Kidney epithelial cell (primary cell): ENCODE measurements at regions not wholly inside any gene's neighbourhood (a gene's known extent, or its start where the extent isn't known, plus 50 kb on each side); places are given as distances from the start of the nearest gene placed in this dataset.
"Not testable (repeated sequence)": the region's sequence is repeated elsewhere in the genome, so short reads cannot be mapped to it uniquely, and the experiment has no call there.

Experiments
- DNase-seq: peaks from one replicate; pipeline ENCODE4 v3.0.0-alpha.2; 2010; ENCODE audit warnings: low read depth
- H3K27me3 ChIP-seq: 2 replicates; pipeline ENCODE4 v1.6.0; 2011; ENCODE audit warnings: low read length; ENCODE audit not compliant: control insufficient read depth, insufficient read depth
- H3K36me3 ChIP-seq: 2 replicates; pipeline ENCODE4 v1.5.1; 2011; ENCODE audit warnings: low read length; ENCODE audit not compliant: control insufficient read depth, insufficient read depth
- H3K4me3 ChIP-seq: 2 replicates; pipeline ENCODE4 v1.5.1; 2011; ENCODE audit warnings: low read depth, mild to moderate bottlenecking, control low read depth, low read length
- TF ChIP-seq, protein P1 (sequence below): IDR thresholded peaks from 2 replicates; pipeline ENCODE4 v1.5.1; 2011; ENCODE audit warnings: mild to moderate bottlenecking, moderate library complexity, low read length, control low read depth, inconsistent platforms; ENCODE audit not compliant: insufficient read depth, poor library complexity, severe bottlenecking

DNA sequence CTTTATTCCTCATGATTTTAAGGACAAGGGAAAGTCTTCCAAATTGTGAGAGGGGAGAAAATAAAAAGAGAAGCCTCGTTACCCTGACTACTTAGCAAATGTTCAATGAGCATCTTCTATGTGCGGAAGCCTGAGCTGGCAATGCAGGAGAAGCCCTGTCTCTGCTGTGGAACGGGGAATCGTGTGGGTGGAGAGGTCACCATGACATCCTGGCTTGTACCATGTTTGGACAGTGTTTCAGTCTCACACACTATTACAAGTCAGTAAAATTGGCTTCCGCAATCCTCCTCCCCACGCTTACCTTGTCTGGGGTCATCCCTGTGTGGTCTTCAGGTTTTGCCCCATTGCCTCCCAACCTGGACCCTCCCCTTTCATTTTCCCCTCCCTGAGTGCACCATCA is 65.0 kb upstream of the PPM1B start:
- no peak overlapping the region for H3K4me3 ChIP-seq
- no peak for DNase-seq
- TF ChIP-seq, protein P1, sequence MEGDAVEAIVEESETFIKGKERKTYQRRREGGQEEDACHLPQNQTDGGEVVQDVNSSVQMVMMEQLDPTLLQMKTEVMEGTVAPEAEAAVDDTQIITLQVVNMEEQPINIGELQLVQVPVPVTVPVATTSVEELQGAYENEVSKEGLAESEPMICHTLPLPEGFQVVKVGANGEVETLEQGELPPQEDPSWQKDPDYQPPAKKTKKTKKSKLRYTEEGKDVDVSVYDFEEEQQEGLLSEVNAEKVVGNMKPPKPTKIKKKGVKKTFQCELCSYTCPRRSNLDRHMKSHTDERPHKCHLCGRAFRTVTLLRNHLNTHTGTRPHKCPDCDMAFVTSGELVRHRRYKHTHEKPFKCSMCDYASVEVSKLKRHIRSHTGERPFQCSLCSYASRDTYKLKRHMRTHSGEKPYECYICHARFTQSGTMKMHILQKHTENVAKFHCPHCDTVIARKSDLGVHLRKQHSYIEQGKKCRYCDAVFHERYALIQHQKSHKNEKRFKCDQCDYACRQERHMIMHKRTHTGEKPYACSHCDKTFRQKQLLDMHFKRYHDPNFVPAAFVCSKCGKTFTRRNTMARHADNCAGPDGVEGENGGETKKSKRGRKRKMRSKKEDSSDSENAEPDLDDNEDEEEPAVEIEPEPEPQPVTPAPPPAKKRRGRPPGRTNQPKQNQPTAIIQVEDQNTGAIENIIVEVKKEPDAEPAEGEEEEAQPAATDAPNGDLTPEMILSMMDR, result no peak
- H3K27me3 ChIP-seq, result no peaks in the 10 kb centered on the region
- H3K36me3 ChIP-seq, result no peaks in the 10 kb centered on the region

DNA sequence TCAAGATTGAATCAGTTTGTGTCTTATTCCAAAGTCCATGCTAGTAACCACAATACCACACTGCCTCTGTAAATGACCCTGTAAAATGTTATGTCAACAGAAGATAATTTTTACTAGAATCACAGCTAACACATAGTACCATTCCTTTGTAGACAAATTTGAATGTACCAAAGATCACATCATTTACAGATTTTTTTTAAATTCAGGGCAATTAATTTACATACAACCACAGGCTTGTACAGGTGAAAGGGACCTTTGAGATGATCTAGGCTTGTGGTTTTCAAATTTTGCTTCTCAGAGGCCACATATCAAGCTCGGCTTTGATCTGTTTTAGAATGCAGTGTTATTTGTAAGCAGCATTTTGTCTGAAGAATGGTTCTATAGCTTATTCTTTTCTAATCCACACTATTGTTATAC is 63.8 kb upstream of the PPM1B start:
- H3K4me3 ChIP-seq, result no peak overlapping the region
- no peaks in the 10 kb centered on the region for H3K27me3 ChIP-seq
- no peak for DNase-seq
- TF ChIP-seq, protein P1, result no peak
- no peaks in the 10 kb centered on the region for H3K36me3 ChIP-seq

DNA sequence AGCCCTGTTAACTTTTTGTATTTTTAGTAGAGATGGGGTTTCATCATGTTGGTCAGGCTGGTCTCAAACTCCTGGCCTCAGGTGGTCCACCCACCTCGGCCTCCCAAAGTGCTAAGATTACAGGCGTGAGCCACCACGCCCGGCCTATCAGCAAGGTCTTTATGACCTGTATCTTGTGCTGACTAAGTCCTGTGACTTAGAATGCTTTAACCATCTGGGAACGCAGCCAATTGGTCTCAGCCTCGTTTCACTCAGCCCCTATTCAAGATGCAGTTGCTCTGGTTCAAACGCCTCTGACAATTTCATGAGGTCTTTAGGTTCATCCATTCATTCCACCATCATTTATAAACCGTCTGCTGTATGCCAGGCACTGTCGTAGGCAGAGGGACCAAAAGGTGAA is 62.2 kb upstream of the PPM1B start:
- not testable (repeated sequence) for DNase-seq, H3K4me3 ChIP-seq, H3K27me3 ChIP-seq, H3K36me3 ChIP-seq

DNA sequence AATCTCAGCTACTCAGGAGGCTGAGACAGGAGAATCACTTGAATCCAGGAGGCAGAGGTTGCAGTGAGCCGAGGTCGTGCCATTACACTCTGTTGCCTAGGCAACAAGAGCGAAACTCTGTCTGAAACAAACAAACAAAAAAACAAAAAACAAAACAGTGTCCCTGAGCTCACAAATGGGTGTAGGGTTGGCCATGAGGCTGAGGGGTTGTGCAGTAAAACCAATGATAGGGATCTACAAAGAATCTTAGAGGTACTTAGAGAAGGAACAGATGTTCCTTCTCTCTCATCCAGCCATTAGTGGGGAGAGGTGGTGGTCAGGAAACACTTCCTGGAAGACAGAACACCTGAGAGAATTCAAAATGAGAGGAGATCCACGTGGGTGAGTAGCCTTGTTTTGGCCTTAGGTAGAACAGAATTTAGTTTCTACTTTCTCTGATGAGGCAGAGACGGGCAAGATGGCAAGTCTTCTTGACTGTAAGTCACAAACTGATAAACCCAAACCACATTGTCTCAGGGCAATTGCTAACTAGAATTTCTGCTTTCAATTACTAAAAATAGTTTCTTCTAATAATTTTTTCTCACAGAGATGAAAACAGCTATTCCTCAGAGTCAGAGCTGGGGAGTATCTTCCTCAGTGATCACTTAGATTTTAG is 61.5 kb upstream of the PPM1B start:
- TF ChIP-seq, protein P1, result no peak
- H3K27me3 ChIP-seq, result no peaks in the 10 kb centered on the region
- H3K4me3 ChIP-seq, result no peak overlapping the region
- DNase-seq, result no peak
- no peaks in the 10 kb centered on the region for H3K36me3 ChIP-seq

DNA sequence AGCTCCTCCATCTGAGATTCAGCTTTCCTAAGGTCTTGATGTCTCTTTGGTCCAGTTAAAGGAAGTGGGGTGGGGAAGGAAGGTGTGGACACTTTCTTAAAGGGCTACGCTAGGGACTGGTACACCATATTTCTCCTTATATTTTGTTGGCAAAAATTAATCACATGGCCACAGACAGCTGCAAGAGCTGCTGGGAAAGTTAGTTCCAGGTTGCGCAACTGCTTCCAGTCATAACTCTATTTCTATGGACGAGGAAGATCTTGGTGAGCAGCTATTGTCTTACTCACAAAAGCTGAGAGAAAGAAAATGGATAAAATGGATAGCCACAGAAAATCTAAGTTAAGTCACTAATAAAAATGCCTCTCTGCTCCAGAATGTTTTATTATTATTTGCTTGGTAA is 60.7 kb upstream of the PPM1B start:
- Histone ChIP-seq H3K4me3 (no peak overlapping the region), H3K27me3 (no peaks in the 10 kb centered on the region), H3K36me3 (no peaks in the 10 kb centered on the region)
- DNase-seq, result no peak
- TF ChIP-seq, protein P1, result no peak

DNA sequence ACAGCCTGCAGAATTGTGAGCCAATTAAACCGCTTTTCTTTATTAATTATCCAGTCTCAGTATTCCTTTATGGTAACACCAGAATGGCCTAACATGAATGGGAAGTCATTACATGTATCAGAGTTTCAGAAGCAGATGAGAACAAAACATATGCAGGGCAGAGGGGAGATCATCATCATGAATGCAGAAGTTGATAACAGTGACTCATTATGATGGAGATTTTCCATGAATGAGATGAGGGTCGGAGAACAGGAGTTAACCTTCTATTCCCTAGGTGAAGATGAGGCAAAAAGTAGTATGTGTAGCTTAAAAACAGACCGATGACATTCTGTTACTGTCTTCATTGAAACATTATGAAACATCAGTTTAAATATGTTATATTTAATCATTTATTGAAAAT is 59.5 kb upstream of the PPM1B start:
- no peak for DNase-seq
- no peaks in the 10 kb centered on the region for H3K36me3 ChIP-seq
- no peak overlapping the region for H3K4me3 ChIP-seq
- H3K27me3 ChIP-seq, result no peaks in the 10 kb centered on the region
- TF ChIP-seq, protein P1, result no peak
